ENCODE measurements at regions not wholly inside any gene's neighbourhood (a gene's known extent, or its start where the extent isn't known, plus 50 kb on each side); places are given as distances from the start of the nearest gene placed in this dataset.

DNA sequence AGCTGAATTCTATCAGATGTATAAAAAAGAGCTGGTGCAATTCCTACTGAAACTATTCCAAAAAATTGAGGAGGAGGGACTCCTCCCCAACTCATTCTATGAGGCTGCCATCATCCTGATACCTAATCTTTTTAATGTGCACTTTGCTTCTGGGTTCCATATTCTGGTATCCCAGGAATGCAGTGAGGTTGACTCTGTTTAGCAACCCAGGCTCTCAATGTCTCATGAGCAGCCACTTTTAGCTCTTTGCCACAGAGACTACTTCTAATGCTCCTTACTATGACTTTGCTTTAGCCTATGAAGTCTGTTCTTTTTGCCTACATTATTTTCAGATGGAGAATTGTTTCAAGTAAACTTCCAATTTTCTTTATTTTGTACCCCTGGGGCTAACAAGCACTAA, 185.5 kb upstream of the NRSN1 start:
- TF ChIP-seq, protein P1, sequence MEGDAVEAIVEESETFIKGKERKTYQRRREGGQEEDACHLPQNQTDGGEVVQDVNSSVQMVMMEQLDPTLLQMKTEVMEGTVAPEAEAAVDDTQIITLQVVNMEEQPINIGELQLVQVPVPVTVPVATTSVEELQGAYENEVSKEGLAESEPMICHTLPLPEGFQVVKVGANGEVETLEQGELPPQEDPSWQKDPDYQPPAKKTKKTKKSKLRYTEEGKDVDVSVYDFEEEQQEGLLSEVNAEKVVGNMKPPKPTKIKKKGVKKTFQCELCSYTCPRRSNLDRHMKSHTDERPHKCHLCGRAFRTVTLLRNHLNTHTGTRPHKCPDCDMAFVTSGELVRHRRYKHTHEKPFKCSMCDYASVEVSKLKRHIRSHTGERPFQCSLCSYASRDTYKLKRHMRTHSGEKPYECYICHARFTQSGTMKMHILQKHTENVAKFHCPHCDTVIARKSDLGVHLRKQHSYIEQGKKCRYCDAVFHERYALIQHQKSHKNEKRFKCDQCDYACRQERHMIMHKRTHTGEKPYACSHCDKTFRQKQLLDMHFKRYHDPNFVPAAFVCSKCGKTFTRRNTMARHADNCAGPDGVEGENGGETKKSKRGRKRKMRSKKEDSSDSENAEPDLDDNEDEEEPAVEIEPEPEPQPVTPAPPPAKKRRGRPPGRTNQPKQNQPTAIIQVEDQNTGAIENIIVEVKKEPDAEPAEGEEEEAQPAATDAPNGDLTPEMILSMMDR (IDR thresholded peaks at IDR 0.05; ENCODE audit: poor library complexity): no peak
- TF ChIP-seq EZH2phosphoT487 (IDR thresholded peaks at IDR 0.05; ENCODE audit: low read depth, severe bottlenecking, unreplicated experiment): no peak
